ENCODE measurements at regions not wholly inside any gene's neighbourhood (a gene's known extent, or its start where the extent isn't known, plus 50 kb on each side); places are given as distances from the start of the nearest gene placed in this dataset.

DNA sequence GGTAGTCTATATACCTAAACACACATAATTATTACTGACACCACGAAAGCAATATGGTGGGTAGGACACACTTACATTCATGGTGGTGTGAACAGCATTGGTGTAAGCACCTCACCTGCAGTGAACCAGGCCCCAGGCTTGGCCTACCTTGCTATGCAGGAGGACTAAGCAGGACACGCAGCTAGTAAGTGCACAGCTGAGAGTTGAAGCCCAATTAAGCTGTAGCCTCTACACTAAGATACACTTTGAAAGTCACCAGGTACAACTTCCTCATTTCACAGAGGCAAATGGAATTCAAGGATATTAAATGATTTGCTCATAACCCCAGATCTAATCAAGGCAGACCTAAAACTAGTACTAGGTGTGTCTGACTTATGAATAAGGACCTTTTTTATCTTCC is 145.8 kb upstream of the PAPPA start:
- no peak for DNase-seq
- Histone ChIP-seq H3K4me1 (ENCODE audit: control insufficient read depth, insufficient read depth, low read length) (no peaks in the 10 kb centered on the region), H3K9me3 (ENCODE audit: control insufficient read depth, low read length) (no peaks in the 10 kb centered on the region), H3K27ac (ENCODE audit: low read depth, low read length) (no peak overlapping the region), H3K27me3 (ENCODE audit: control insufficient read depth, insufficient read depth, low read length, poor library complexity, severe bottlenecking) (no peaks in the 10 kb centered on the region), H3K36me3 (ENCODE audit: control insufficient read depth, insufficient read depth, low read length) (no peaks in the 10 kb centered on the region), H3K9ac (ENCODE audit: extremely low read depth, low read length, poor library complexity, severe bottlenecking) (no peak overlapping the region), H3K4me3 (ENCODE audit: low read length) (no peak overlapping the region)
- Mint-ChIP-seq H3K27me3 (ENCODE audit: insufficient read depth) (peaks cover 2% of the 10 kb centered on the region), H3K36me3 (ENCODE audit: low read depth) (no peaks in the 10 kb centered on the region), H3K9me3 (no peaks in the 10 kb centered on the region), H3K4me1 (no peaks in the 10 kb centered on the region), H3K4me3 (no peak overlapping the region), H3K27ac (no peak overlapping the region)
- TF ChIP-seq CTCF (conservative IDR thresholded peaks at IDR 0.05): no peak
- WGBS, 2 experiments (ENCODE audit: insufficient coverage in 1 of 2, insufficient read length in 1 of 2): 91 to 100% methylated on average over 1 to 2 of the region's 2 CpGs

- no peak overlapping the region for H3K4me3 ChIP-seq (ENCODE audit: low read length)
- Mint-ChIP-seq H3K27ac (no peak overlapping the region), H3K27me3 (ENCODE audit: insufficient read depth) (peaks cover 2% of the 10 kb centered on the region), H3K4me3 (no peak overlapping the region), H3K36me3 (ENCODE audit: low read depth) (no peaks in the 10 kb centered on the region), H3K9me3 (no peaks in the 10 kb centered on the region), H3K4me1 (no peaks in the 10 kb centered on the region)
- no peak overlapping the region for H3K9ac ChIP-seq (ENCODE audit: extremely low read depth, low read length, poor library complexity, severe bottlenecking)
- H3K9me3 ChIP-seq (ENCODE audit: control insufficient read depth, low read length): no peaks in the 10 kb centered on the region
- no peak for TF ChIP-seq CTCF (conservative IDR thresholded peaks at IDR 0.05)
- no peak for DNase-seq
- no peaks in the 10 kb centered on the region for H3K27me3 ChIP-seq (ENCODE audit: control insufficient read depth, insufficient read depth, low read length, poor library complexity, severe bottlenecking)
- WGBS, 2 experiments (ENCODE audit: insufficient coverage in 1 of 2, insufficient read length in 1 of 2): 91 to 100% methylated on average over 2 to 5 of the region's 5 CpGs
- no peak overlapping the region for H3K27ac ChIP-seq (ENCODE audit: low read depth, low read length)
- H3K36me3 ChIP-seq (ENCODE audit: control insufficient read depth, insufficient read depth, low read length): no peaks in the 10 kb centered on the region
- no peaks in the 10 kb centered on the region for H3K4me1 ChIP-seq (ENCODE audit: control insufficient read depth, insufficient read depth, low read length)
Observed at GRCh38 chr9:116008278-116008677, 145.3 kb upstream of the PAPPA start.

GRCh38 chr9:116009420-116009819 is 144.2 kb upstream of the PAPPA start:
- no peaks in the 10 kb centered on the region for H3K9me3 ChIP-seq (ENCODE audit: control insufficient read depth, low read length)
- no peak overlapping the region for H3K9ac ChIP-seq (ENCODE audit: extremely low read depth, low read length, poor library complexity, severe bottlenecking)
- 88 to 100% methylated on average over 1 to 2 of the region's 2 CpGs for WGBS, 2 experiments (ENCODE audit: insufficient coverage in 1 of 2, insufficient read length in 1 of 2)
- no peaks in the 10 kb centered on the region for H3K27me3 ChIP-seq (ENCODE audit: control insufficient read depth, insufficient read depth, low read length, poor library complexity, severe bottlenecking)
- Mint-ChIP-seq H3K27ac (no peak overlapping the region), H3K36me3 (ENCODE audit: low read depth) (no peaks in the 10 kb centered on the region), H3K27me3 (ENCODE audit: insufficient read depth) (peaks cover 2% of the 10 kb centered on the region), H3K4me3 (no peak overlapping the region), H3K9me3 (no peaks in the 10 kb centered on the region), H3K4me1 (no peaks in the 10 kb centered on the region)
- H3K27ac ChIP-seq (ENCODE audit: low read depth, low read length): no peak overlapping the region
- no peak for TF ChIP-seq CTCF (conservative IDR thresholded peaks at IDR 0.05)
- no peak overlapping the region for H3K4me3 ChIP-seq (ENCODE audit: low read length)
- H3K36me3 ChIP-seq (ENCODE audit: control insufficient read depth, insufficient read depth, low read length): no peaks in the 10 kb centered on the region
- DNase-seq: no peak
- no peaks in the 10 kb centered on the region for H3K4me1 ChIP-seq (ENCODE audit: control insufficient read depth, insufficient read depth, low read length)

Measured in endodermal cell (in vitro differentiated cells).